Uterus (tissue), 2 donors: ENCODE measurements at regions not wholly inside any gene's neighbourhood (a gene's known extent, or its start where the extent isn't known, plus 50 kb on each side); places are given as distances from the start of the nearest gene placed in this dataset.

Experiments
- CTCF ChIP-seq, 4 experiments: fragments of 200-600 bp in 2 of 4; fragments of 450-650 bp in 2 of 4; sonication (generic) in 2 of 4; IDR thresholded peaks; one replicate each; pipeline ENCODE4 v1.5.1; 2016 to 2019; ENCODE audit warnings: antibody characterized with exemption in 4 of 4, mild to moderate bottlenecking in 2 of 4, moderate library complexity in 1 of 4
- POLR2A ChIP-seq, 2 donors: fragments of 450-650 bp; IDR thresholded peaks; one replicate each; pipeline ENCODE4 v1.6.1; 2016; ENCODE audit warnings: antibody characterized with exemption in 2 of 2, mild to moderate bottlenecking in 1 of 2, moderate library complexity in 1 of 2

DNA sequence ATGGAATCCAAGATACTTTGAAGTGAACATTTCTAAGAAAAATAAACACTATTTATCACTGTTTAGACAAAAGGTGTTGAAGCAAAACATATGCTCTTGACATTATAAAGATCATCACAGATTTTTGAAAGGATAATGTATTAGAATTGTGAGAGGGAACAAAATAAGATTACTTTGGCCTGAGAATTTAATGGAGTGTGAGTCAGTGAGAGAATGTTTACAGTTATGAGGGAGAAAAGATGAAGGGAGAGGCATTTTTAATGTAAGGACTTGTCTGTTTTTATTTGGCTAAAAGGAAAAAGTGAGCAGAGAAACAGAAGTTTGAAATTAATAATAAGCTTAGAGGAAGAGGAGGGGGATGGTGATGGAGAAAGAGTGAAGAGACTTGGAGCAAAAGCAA, 1010.1 kb downstream of the EFNA5 start:
- TF ChIP-seq CTCF (IDR thresholded peaks at IDR 0.05) (no peak), POLR2A (IDR thresholded peaks at IDR 0.05) (no peak)
